ENCODE measurements at regions not wholly inside any gene's neighbourhood (a gene's known extent, or its start where the extent isn't known, plus 50 kb on each side); places are given as distances from the start of the nearest gene placed in this dataset.

DNA sequence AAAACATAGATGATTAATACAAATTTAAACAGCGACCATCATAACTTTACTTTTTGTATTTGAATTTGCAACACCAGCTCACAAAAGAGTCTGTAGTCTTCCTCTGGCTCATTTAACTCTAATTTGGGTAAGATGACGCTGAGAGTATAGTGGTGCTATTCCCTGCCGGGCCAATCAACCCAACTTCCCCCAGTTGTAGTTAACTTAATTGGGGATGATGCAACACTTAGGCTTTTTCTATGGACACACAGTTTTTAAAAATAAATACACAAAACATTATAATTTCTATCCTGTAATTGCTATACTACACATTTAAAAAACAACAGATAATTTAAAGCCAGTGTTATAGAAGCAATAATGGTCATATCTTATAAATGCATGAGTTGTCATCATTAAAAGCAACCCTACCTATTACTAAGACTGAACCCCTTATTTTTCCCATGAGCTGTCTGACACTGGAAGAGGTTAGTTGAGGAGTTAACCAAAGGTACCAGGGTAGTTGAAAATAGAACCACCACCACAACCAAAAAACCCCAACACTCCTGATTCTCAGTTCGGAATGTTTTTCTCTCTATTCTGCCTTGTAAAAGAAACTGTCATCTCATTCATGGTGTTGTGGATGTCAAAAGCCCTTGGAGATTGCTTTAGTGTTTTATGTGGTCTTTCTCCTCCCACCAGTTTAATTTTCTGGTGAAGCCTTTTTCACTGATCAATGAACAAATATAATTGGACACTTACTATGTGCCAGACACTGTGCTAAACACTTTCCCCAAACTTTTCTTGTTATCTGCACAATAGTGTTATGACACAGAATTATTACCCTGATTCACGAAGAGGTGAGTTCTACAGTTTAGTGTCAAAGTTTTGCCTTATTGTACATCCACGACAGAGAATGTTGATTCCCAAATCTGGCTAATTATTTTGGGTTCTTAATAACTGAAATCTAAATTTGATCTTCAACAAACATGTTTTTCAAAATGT lies 61.5 kb upstream of the RAPGEF2 start:
- no peaks in the 10 kb centered on the region for H3K4me1 Mint-ChIP-seq (ENCODE audit: low read depth, unreplicated experiment)
- H3K36me3 Mint-ChIP-seq (ENCODE audit: unreplicated experiment) = no peaks in the 10 kb centered on the region
- H3K27me3 Mint-ChIP-seq (ENCODE audit: unreplicated experiment) = peaks cover 2% of the 10 kb centered on the region
- no peaks in the 10 kb centered on the region for H3K9me3 Mint-ChIP-seq (ENCODE audit: unreplicated experiment)
- DNase-seq = no peak
- H3K4me3 Mint-ChIP-seq (ENCODE audit: unreplicated experiment) = no peak overlapping the region
- H3K27ac Mint-ChIP-seq (ENCODE audit: unreplicated experiment) = no peak overlapping the region
- TF ChIP-seq, protein P1, sequence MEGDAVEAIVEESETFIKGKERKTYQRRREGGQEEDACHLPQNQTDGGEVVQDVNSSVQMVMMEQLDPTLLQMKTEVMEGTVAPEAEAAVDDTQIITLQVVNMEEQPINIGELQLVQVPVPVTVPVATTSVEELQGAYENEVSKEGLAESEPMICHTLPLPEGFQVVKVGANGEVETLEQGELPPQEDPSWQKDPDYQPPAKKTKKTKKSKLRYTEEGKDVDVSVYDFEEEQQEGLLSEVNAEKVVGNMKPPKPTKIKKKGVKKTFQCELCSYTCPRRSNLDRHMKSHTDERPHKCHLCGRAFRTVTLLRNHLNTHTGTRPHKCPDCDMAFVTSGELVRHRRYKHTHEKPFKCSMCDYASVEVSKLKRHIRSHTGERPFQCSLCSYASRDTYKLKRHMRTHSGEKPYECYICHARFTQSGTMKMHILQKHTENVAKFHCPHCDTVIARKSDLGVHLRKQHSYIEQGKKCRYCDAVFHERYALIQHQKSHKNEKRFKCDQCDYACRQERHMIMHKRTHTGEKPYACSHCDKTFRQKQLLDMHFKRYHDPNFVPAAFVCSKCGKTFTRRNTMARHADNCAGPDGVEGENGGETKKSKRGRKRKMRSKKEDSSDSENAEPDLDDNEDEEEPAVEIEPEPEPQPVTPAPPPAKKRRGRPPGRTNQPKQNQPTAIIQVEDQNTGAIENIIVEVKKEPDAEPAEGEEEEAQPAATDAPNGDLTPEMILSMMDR (IDR thresholded peaks at IDR 0.05; ENCODE audit: partially characterized antibody, unreplicated experiment) = no peak

DNA sequence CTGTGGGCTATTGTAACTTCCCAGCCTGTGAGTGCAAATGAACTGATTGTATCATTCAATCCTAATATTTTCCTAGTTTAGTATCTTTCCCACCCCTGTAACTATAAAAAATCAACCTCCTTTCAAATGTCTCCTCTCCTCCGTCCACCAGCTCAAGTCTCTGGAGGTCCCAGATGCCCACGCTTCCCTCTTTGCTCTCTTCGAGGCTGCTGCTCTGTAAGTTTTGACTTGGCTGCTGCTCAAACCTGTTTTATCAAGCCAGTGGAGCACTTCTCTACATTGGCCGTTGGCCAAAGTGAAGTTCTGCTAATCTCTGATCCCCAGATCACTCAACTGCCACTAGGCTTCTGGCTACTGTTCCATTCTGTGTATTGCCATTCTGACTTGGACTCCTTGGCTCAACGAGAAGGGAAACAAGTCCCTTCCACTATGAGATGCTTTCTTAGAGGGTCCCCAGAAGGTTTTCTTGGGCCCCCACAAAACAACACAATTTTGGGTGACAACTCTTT lies 60.7 kb upstream of the RAPGEF2 start:
- Mint-ChIP-seq H3K27ac (ENCODE audit: unreplicated experiment) (no peak overlapping the region), H3K4me3 (ENCODE audit: unreplicated experiment) (no peak overlapping the region), H3K27me3 (ENCODE audit: unreplicated experiment) (peaks cover 2% of the 10 kb centered on the region), H3K4me1 (ENCODE audit: low read depth, unreplicated experiment) (no peaks in the 10 kb centered on the region), H3K36me3 (ENCODE audit: unreplicated experiment) (no peaks in the 10 kb centered on the region), H3K9me3 (ENCODE audit: unreplicated experiment) (no peaks in the 10 kb centered on the region)
- no peak for DNase-seq
- TF ChIP-seq, protein P1 (IDR thresholded peaks at IDR 0.05; ENCODE audit: partially characterized antibody, unreplicated experiment) = no peak

DNA sequence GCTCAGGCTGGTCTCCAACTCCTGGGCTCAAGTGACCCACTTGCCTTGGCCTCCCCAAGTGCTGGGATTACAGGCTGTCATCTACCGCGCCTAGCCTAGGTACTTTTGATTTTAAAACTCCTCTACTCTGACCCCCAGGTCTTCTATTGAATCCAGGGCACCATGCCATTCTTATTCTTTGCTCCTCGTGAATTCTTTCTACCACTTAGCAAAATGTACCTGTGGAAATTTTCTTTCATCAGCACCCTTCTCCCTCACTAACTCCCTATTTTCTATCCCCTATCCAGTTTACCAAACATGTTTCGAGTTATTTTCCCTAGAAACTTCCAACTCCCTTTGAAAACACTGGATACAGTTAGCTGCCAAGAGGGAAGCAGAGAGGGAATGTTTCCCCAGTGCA lies 60.0 kb upstream of the RAPGEF2 start:
- TF ChIP-seq, protein P1 (IDR thresholded peaks at IDR 0.05; ENCODE audit: partially characterized antibody, unreplicated experiment) = no peak
- Mint-ChIP-seq H3K27me3 (ENCODE audit: unreplicated experiment) (peaks cover 2% of the 10 kb centered on the region), H3K27ac (ENCODE audit: unreplicated experiment) (no peak overlapping the region), H3K4me1 (ENCODE audit: low read depth, unreplicated experiment) (no peaks in the 10 kb centered on the region), H3K9me3 (ENCODE audit: unreplicated experiment) (no peaks in the 10 kb centered on the region), H3K4me3 (ENCODE audit: unreplicated experiment) (no peak overlapping the region), H3K36me3 (ENCODE audit: unreplicated experiment) (no peaks in the 10 kb centered on the region)
- DNase-seq = no peak

DNA sequence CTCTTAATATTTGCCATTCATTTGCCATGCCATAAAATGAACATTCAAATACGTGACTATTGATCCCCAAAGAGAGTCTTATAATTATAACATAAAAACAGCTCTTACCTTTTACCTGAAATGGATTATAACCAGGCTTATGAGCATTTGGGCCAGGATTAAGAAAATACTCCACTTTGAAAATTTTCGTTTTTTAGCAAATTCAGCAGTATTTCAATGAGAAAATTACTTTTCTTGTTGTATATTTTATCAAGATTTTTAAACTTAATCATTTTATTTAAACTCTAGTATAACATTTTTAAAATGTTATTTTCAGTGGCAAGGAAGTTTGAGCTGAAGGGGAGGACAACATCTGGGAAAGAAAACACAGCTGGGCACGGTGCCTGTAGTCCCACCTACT lies 59.0 kb upstream of the RAPGEF2 start:
- H3K4me1 Mint-ChIP-seq (ENCODE audit: low read depth, unreplicated experiment) = no peaks in the 10 kb centered on the region
- H3K27me3 Mint-ChIP-seq (ENCODE audit: unreplicated experiment) = peaks cover 2% of the 10 kb centered on the region
- no peaks in the 10 kb centered on the region for H3K9me3 Mint-ChIP-seq (ENCODE audit: unreplicated experiment)
- TF ChIP-seq, protein P1 (IDR thresholded peaks at IDR 0.05; ENCODE audit: partially characterized antibody, unreplicated experiment) = no peak
- H3K27ac Mint-ChIP-seq (ENCODE audit: unreplicated experiment) = no peak overlapping the region
- H3K36me3 Mint-ChIP-seq (ENCODE audit: unreplicated experiment) = no peaks in the 10 kb centered on the region
- no peak for DNase-seq
- H3K4me3 Mint-ChIP-seq (ENCODE audit: unreplicated experiment) = no peak overlapping the region

DNA sequence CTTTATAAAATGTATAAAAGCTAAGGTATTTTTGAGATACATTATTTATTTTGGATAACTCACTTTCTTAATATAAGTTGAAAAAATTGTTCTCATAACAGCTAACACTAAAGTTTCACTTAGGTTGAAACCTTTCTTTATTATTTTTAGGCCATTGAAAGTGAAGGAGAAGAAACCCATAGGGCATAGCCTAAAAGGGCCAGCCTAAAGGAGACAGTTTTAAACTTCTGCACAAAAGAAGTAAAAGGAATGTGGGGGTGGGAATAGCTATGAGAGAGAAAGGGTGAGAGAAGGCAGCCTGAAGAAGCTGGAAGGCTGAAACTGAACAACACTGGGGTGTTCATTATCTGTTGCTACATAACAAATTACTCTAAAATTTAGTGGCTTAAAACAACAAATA lies 57.6 kb upstream of the RAPGEF2 start:
- H3K27me3 Mint-ChIP-seq (ENCODE audit: unreplicated experiment) = peaks cover 2% of the 10 kb centered on the region
- no peak overlapping the region for H3K4me3 Mint-ChIP-seq (ENCODE audit: unreplicated experiment)
- no peaks in the 10 kb centered on the region for H3K4me1 Mint-ChIP-seq (ENCODE audit: low read depth, unreplicated experiment)
- H3K9me3 Mint-ChIP-seq (ENCODE audit: unreplicated experiment) = no peaks in the 10 kb centered on the region
- no peaks in the 10 kb centered on the region for H3K36me3 Mint-ChIP-seq (ENCODE audit: unreplicated experiment)
- H3K27ac Mint-ChIP-seq (ENCODE audit: unreplicated experiment) = no peak overlapping the region
- TF ChIP-seq, protein P1 (IDR thresholded peaks at IDR 0.05; ENCODE audit: partially characterized antibody, unreplicated experiment) = no peak
- no peak for DNase-seq

All from glutamatergic neuron (in vitro differentiated cells).